Left lung (tissue), 4 donors: ENCODE measurements at regions not wholly inside any gene's neighbourhood (a gene's known extent, or its start where the extent isn't known, plus 50 kb on each side); places are given as distances from the start of the nearest gene placed in this dataset.

Source experiments
- ATAC-seq: fragments of 200-7000 bp; cut with Tn5 transposase; one replicate; pipeline ENCODE4 v1.9.1; 2020; ENCODE audit warnings: moderate library complexity
- DNase-seq, 4 donors: peaks; one replicate each; pipeline ENCODE4 v3.0.0-alpha.2; 2013 to 2020
- H3K27ac ChIP-seq, 2 donors: fragments of 200-600 bp; sonication (generic) in 1 of 2; one replicate each; pipeline versions ENCODE4 v1.5.0 to v1.8.0; 2020 to 2021
- H3K27me3 ChIP-seq, 2 donors: fragments of 200-600 bp; sonication (generic) in 1 of 2; one replicate each; pipeline versions ENCODE4 v1.5.0 to v1.8.0; 2020 to 2021
- H3K36me3 ChIP-seq, 2 donors: fragments of 200-600 bp; sonication (generic) in 1 of 2; one replicate each; pipeline versions ENCODE4 v1.5.0 to v1.8.0; 2020 to 2021
- H3K4me1 ChIP-seq, 2 donors: fragments of 200-600 bp; one replicate each; pipeline ENCODE4 v1.8.0; 2021
- H3K4me3 ChIP-seq, 2 donors: fragments of 200-600 bp; sonication (generic) in 1 of 2; one replicate each; pipeline versions ENCODE4 v1.5.0 to v1.8.0; 2020 to 2021; ENCODE audit warnings: mild to moderate bottlenecking in 1 of 2
- H3K9me3 ChIP-seq, 2 donors: fragments of 200-600 bp; sonication (generic) in 1 of 2; one replicate each; pipeline versions ENCODE4 v1.5.0 to v1.8.0; 2020 to 2021
- CTCF ChIP-seq, 2 donors: fragments of 200-600 bp; sonication (generic) in 1 of 2; IDR thresholded peaks; one replicate each; pipeline versions ENCODE4 v1.5.0 to v1.8.0; 2021; ENCODE audit warnings: antibody characterized with exemption in 2 of 2
- intact Hi-C, 2 donors: fragments of 100-400 bp; cut with DNase I; formaldehyde crosslinking; loops; one replicate each; pipeline versions ENCODE4 v1.11.2 to v1.14.2; 2022
- donor health status: DM: no; HTN: yes; CAD: no.
- donor health status: DM: no; HTN: no; CAD: no.

GRCh38 chr5:120958877-120959485, 494.9 kb downstream of the PRR16 start:
- TF ChIP-seq CTCF (IDR thresholded peaks at IDR 0.05) = no peak
- H3K27ac ChIP-seq = no peak overlapping the region
- no peaks in the 10 kb centered on the region for H3K27me3 ChIP-seq
- H3K9me3 ChIP-seq = peaks cover 0 to 3% of the 10 kb centered on the region in 2 donors
- H3K4me1 ChIP-seq = no peaks in the 10 kb centered on the region
- DNase-seq (no peak), ATAC-seq (no peak)
- intact Hi-C loops = no loop called here
- no peak overlapping the region for H3K4me3 ChIP-seq
- H3K36me3 ChIP-seq = no peaks in the 10 kb centered on the region

GRCh38 chr5:120960510-120960909, 496.4 kb downstream of the PRR16 start:
- intact Hi-C loops = no loop called here
- Histone ChIP-seq H3K36me3 (no peaks in the 10 kb centered on the region), H3K27ac (no peak overlapping the region), H3K9me3 (peaks cover 0 to 2% of the 10 kb centered on the region in 2 donors), H3K27me3 (no peaks in the 10 kb centered on the region), H3K4me3 (no peak overlapping the region), H3K4me1 (no peaks in the 10 kb centered on the region)
- TF ChIP-seq CTCF (IDR thresholded peaks at IDR 0.05) = no peak
- no peak for DNase-seq
- ATAC-seq = no peak

GRCh38 chr5:120967366-120967765, 503.3 kb downstream of the PRR16 start:
- H3K4me1 ChIP-seq = no peaks in the 10 kb centered on the region
- no peak overlapping the region for H3K27ac ChIP-seq
- peaks cover 0 to 8% of the 10 kb centered on the region in 2 donors for H3K9me3 ChIP-seq
- no peak for DNase-seq
- no peak for ATAC-seq
- intact Hi-C loops = no loop called here
- H3K4me3 ChIP-seq = no peak overlapping the region
- no peak for TF ChIP-seq CTCF (IDR thresholded peaks at IDR 0.05)
- no peaks in the 10 kb centered on the region for H3K27me3 ChIP-seq
- H3K36me3 ChIP-seq = no peaks in the 10 kb centered on the region

- ATAC-seq (no peak), DNase-seq (no peak)
- Histone ChIP-seq H3K27me3 (no peaks in the 10 kb centered on the region), H3K4me1 (no peaks in the 10 kb centered on the region), H3K4me3 (no peak overlapping the region), H3K36me3 (no peaks in the 10 kb centered on the region), H3K27ac (no peak overlapping the region), H3K9me3 (peaks cover 0 to 4% of the 10 kb centered on the region in 2 donors)
- intact Hi-C loops = no loop called here
- no peak for TF ChIP-seq CTCF (IDR thresholded peaks at IDR 0.05)
Observed at GRCh38 chr5:120974690-120975089, 510.6 kb downstream of the PRR16 start.

GRCh38 chr5:120982351-120982750, 518.3 kb downstream of the PRR16 start:
- no peaks in the 10 kb centered on the region for H3K4me1 ChIP-seq
- no peaks in the 10 kb centered on the region for H3K27me3 ChIP-seq
- no peak overlapping the region for H3K4me3 ChIP-seq
- no peak for ATAC-seq
- no peak overlapping the region for H3K27ac ChIP-seq
- H3K36me3 ChIP-seq = no peaks in the 10 kb centered on the region
- no peak for TF ChIP-seq CTCF (IDR thresholded peaks at IDR 0.05)
- intact Hi-C loops = no loop called here
- DNase-seq = no peak
- H3K9me3 ChIP-seq = peaks cover 0 to 4% of the 10 kb centered on the region in 2 donors
